WERI-Rb-1 (cell line): ENCODE measurements at regions not wholly inside any gene's neighbourhood (a gene's known extent, or its start where the extent isn't known, plus 50 kb on each side); places are given as distances from the start of the nearest gene placed in this dataset.
A peak's percentile ranks its signal among the peaks of the same experiment; 100 is the strongest.
"Not testable (repeated sequence)": the region's sequence is repeated elsewhere in the genome, so short reads cannot be mapped to it uniquely, and the experiment has no call there.

Source experiments
- DNase-seq: peaks from one replicate; pipeline ENCODE4 v3.0.0-alpha.2; 2020
- H3K27ac ChIP-seq: fragments of 250-450 bp; sonication (Bioruptor Pico); 2 replicates; pipeline ENCODE4 v1.5.1; 2020; ENCODE audit warnings: mild to moderate bottlenecking, moderate library complexity
- H3K27me3 ChIP-seq: fragments of 250-450 bp; sonication (Bioruptor Pico); 2 replicates; pipeline ENCODE4 v1.5.1; 2021; ENCODE audit warnings: mild to moderate bottlenecking, low read depth, moderate library complexity; ENCODE audit not compliant: insufficient read depth, severe bottlenecking
- H3K36me3 ChIP-seq: fragments of 250-450 bp; sonication (Bioruptor Pico); 2 replicates; pipeline ENCODE4 v1.5.1; 2020; ENCODE audit warnings: mild to moderate bottlenecking, moderate library complexity
- H3K4me3 ChIP-seq: 2 replicates; pipeline ENCODE4 v1.5.1; 2011; ENCODE audit warnings: low read depth, mild to moderate bottlenecking, control low read depth, low read length
- H3K9me3 ChIP-seq: fragments of 250-450 bp; sonication (Bioruptor Pico); 2 replicates; pipeline ENCODE4 v1.5.1; 2021; ENCODE audit warnings: mild to moderate bottlenecking, moderate library complexity; ENCODE audit not compliant: severe bottlenecking
- TF ChIP-seq, protein P1 (sequence below): IDR thresholded peaks from 2 replicates; pipeline ENCODE4 v1.5.1; 2011; ENCODE audit warnings: low read depth, mild to moderate bottlenecking, control low read depth, inconsistent platforms, low read length

DNA sequence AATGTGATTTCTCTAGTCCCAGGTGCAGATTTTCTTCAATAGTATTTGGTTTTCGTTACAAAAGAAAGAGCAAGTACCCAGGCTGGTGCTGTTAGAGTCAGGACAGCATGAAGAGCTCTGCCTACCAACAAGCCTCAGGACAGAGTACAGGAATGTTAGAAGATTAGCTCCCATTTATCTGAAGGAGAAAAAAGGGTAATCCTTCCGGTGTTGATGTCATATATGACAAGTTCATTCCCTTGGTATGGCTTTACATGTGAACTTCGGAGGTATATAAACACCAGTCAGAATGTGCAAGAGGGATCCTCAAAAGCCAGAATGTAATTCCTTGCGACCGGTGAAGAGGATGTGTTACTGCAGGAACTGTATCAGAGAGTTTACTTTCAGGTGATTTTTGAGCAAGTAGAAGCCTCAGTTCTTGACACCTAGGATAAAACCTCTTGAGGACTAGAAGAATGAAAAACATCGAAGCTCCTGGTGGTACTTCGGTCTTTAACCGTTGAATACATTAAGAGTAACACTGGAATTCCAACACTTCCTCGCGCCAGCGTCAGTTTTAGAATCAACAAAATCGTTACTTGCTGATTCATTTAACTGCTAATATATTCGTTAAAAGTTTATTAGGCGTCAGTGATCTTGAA, 194.2 kb upstream of the ZNF184 start:
- Histone ChIP-seq H3K9me3 (peaks cover 14% of the 10 kb centered on the region), H3K4me3 (no peak overlapping the region), H3K27ac (no peak overlapping the region), H3K27me3 (peaks cover 72% of the 10 kb centered on the region), H3K36me3 (no peaks in the 10 kb centered on the region)
- TF ChIP-seq, protein P1, sequence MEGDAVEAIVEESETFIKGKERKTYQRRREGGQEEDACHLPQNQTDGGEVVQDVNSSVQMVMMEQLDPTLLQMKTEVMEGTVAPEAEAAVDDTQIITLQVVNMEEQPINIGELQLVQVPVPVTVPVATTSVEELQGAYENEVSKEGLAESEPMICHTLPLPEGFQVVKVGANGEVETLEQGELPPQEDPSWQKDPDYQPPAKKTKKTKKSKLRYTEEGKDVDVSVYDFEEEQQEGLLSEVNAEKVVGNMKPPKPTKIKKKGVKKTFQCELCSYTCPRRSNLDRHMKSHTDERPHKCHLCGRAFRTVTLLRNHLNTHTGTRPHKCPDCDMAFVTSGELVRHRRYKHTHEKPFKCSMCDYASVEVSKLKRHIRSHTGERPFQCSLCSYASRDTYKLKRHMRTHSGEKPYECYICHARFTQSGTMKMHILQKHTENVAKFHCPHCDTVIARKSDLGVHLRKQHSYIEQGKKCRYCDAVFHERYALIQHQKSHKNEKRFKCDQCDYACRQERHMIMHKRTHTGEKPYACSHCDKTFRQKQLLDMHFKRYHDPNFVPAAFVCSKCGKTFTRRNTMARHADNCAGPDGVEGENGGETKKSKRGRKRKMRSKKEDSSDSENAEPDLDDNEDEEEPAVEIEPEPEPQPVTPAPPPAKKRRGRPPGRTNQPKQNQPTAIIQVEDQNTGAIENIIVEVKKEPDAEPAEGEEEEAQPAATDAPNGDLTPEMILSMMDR = no peak
- no peak for DNase-seq

DNA sequence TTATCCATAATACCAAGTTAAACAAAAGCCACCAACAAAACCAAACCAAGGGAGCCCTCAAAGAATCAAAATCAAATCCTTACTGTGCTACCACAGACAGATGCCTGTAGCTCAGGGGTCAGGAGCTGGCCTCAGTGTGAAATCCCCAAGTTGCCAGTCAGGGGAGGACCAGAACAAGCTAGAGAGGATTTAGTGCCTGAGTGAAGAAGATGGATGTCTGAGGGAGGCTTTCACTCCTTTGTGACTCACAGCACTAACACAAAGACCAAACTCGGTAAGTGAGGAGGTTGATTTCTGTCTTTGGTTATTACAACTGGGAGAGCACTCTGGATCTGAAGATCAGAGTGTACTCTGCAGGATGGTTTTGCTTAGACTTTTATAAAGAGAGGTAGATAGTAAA, 189.9 kb upstream of the ZNF184 start:
- Histone ChIP-seq H3K9me3 (peaks cover 20% of the 10 kb centered on the region), H3K36me3 (no peaks in the 10 kb centered on the region), H3K27ac (no peak overlapping the region), H3K4me3 (no peak overlapping the region), H3K27me3 (peaks cover 50% of the 10 kb centered on the region)
- TF ChIP-seq, protein P1 = no peak
- DNase-seq = no peak

DNA sequence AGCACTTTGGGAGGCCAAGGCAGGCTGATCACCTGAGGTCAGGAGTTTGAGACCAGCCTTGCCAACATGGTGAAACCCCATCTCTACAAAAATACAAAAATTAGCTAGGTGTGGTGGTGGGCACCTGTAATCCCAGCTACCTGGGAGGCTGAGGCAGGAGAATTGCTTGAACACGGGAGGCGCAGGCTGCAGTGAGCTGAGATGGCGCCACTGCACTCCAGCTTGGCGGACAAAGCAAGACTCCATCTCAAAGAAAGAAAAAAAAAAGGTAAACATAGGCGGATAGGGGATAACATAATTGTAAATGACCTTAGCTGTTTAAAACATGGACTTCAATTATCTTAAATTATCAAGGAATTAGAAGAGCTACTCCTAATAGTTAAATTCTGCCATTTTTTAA, 189.3 kb upstream of the ZNF184 start:
- Histone ChIP-seq H3K27me3 (peaks cover 49% of the 10 kb centered on the region), H3K9me3 (peaks cover 20% of the 10 kb centered on the region)
- not testable (repeated sequence) for DNase-seq, H3K4me3 ChIP-seq, H3K36me3 ChIP-seq, H3K27ac ChIP-seq

DNA sequence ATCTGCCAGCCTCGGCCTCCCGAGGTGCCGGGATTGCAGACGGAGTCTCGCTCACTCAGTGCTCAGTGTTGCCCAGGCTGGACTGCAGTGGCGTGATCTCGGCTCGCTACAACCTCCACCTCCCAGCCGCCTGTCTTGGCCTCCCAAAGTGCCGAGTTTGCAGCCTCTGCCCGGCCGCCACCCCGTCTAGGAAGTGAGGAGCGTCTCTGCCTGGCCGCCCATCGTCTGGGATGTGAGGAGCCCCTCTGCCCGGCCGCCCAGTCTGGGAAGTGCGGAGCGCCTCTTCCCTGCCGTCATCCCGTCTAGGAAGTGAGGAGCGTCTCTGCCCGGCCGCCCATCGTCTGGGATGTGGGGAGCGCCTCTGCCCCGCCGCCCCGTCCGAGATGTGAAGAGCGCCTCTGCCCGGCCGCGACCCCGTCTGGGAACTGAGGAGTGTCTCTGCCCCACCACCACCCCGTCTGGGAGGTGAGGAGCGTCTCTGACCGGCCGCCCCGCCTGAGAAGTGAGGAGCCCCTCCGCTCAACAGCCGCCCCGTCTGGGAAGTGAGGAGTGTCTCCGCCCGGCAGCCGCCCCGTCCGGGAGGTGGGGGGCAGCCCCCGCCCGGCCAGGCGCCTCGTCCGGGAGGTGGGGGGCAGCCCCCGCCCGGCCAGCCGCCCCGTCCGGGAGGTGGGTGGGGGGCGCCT, 180.4 kb upstream of the ZNF184 start:
- not testable (repeated sequence) for H3K27ac ChIP-seq, H3K36me3 ChIP-seq, H3K4me3 ChIP-seq, DNase-seq
- Histone ChIP-seq H3K27me3 (peaks cover 73% of the 10 kb centered on the region), H3K9me3 (peaks cover 25% of the 10 kb centered on the region)

DNA sequence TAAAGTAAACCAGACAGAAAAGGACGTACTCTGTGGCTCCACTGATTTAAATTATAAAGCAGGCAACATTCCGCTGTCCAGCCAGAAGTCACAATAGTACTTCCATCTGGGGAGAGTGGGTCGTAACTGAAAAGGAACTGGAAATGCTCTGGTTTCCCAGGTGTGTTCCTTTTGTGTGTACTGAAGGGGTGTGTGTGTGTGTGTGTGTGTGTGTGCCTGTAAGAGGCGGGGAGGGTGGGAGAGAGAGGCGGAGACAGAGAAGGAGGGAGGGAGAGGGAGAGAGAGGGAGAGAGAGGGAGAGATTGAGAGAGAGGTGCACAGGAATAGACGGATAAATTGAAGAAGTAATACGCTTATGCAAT, 178.4 kb upstream of the ZNF184 start:
- Histone ChIP-seq H3K27me3 (peaks cover 79% of the 10 kb centered on the region), H3K36me3 (no peaks in the 10 kb centered on the region), H3K9me3 (peaks cover 29% of the 10 kb centered on the region), H3K27ac (no peak overlapping the region), H3K4me3 (peak overlapping the region; percentile 33)
- DNase-seq = peak; percentile 53
- TF ChIP-seq, protein P1 = no peak

DNA sequence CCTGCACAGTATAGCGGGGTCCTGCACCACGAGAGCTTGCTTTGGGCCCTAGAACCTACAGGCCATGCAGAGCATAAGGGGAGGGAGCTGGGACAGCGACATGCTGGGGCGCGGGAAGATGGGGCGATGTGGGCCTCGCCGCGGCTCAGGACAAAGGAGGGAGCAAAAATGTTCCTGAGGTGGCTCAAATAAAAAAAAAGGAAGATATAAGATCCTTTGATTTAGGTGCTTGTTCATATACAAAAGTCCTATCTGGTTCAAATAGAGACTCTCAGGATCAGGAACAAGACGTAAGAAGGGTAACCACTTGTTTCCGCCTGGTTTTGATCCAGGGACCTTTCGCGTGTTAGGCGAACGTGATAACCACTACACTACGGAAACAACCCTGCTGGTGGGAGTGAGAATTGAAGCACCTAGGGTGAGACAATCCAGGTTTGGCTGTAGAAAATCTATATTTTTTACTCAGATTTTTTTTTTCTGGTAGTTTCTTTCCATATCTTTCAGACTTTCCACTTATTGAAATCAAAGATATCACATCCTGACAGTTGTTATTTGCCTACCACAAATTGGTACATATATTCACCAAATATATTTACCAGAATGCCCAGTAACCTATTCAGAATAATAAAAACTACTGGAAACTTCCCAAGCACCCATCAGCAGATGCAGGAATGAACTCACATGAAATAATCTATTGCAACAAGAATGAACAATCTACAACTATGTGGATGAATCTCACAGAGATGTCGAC, 177.9 kb upstream of the ZNF184 start:
- no peaks in the 10 kb centered on the region for H3K36me3 ChIP-seq
- peak; percentile 75 for DNase-seq
- H3K27me3 ChIP-seq = peaks cover 80% of the 10 kb centered on the region
- H3K9me3 ChIP-seq = peaks cover 32% of the 10 kb centered on the region
- peak overlapping the region; percentile 33 for H3K4me3 ChIP-seq
- TF ChIP-seq, protein P1 = peak; percentile 37; the same call in 1 of the 2 replicates
- no peak overlapping the region for H3K27ac ChIP-seq
